ENCODE measurements at regions not wholly inside any gene's neighbourhood (a gene's known extent, or its start where the extent isn't known, plus 50 kb on each side); places are given as distances from the start of the nearest gene placed in this dataset.

DNA sequence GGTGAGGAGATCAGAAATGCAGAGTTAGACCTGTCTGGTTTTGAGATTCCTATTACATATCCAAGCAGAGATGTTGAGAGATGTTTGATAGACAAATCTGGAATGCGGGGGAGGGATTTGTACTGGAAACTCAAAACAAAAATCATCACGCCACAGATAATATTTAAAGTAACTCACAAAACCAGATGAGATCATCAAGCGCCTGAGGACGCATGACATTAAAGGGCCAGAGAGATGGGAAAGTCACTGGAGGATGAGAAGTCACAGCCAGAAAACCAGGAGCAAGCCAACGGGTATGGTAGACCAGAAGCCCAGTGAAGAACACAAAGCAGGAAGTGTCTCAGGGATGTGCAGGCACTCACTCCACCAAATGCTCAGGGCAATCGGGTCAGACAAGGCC lies 87.7 kb downstream of the DLL1 start:
- Histone ChIP-seq H3K27ac (0 out of 2 replicates have a peak overlapping the region, but pooled peaks have one; percentile 4), H3K4me3 (ENCODE audit: low read depth, low read length) (no peak overlapping the region), H3K9me3 (ENCODE audit: severe bottlenecking) (no peaks in the 10 kb centered on the region), H3K36me3 (no peaks in the 10 kb centered on the region), H3K27me3 (ENCODE audit: insufficient read depth, low read depth, severe bottlenecking) (no peaks in the 10 kb centered on the region)
- DNase-seq: no peak
- TF ChIP-seq, protein P1, sequence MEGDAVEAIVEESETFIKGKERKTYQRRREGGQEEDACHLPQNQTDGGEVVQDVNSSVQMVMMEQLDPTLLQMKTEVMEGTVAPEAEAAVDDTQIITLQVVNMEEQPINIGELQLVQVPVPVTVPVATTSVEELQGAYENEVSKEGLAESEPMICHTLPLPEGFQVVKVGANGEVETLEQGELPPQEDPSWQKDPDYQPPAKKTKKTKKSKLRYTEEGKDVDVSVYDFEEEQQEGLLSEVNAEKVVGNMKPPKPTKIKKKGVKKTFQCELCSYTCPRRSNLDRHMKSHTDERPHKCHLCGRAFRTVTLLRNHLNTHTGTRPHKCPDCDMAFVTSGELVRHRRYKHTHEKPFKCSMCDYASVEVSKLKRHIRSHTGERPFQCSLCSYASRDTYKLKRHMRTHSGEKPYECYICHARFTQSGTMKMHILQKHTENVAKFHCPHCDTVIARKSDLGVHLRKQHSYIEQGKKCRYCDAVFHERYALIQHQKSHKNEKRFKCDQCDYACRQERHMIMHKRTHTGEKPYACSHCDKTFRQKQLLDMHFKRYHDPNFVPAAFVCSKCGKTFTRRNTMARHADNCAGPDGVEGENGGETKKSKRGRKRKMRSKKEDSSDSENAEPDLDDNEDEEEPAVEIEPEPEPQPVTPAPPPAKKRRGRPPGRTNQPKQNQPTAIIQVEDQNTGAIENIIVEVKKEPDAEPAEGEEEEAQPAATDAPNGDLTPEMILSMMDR (IDR thresholded peaks at IDR 0.05; ENCODE audit: low read depth, low read length): no peak

DNA sequence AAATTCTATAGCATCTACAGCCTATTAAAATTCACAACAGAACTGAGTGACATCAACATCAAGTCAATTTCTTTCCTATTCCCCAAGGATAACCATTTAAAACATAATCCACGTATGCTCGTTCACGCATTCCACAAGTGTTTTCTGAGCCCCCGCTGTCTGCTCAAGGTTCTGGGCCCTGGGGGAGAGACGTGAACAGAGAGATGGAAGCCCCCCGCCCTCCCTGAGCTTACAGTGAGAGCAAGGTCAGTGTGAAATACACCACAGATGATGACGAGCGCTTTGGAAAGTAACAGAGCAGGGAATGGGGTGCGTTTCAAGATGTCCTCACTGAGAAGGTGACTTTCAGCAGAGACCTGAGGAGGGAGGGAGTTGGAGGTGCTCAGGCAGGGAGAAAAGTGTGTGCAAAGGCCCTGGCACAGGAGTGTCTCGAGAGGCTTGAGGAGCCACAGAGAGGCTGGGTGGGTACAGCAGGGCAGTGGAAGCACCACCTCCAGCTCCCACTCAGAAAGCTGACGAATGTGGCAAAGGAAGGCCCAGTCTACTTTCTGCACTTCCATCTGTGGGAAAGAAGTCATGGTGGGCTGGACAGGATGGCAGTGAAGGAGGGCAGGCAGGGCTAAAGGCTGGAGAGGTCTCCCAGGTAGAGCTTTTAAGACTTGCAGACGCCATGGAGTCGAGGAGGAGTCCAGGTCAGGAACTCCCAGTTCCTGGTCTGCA lies 88.3 kb downstream of the DLL1 start:
- Histone ChIP-seq H3K27ac (0 out of 2 replicates have a peak overlapping the region, but pooled peaks have one; percentile 4), H3K36me3 (no peaks in the 10 kb centered on the region), H3K9me3 (ENCODE audit: severe bottlenecking) (no peaks in the 10 kb centered on the region), H3K27me3 (ENCODE audit: insufficient read depth, low read depth, severe bottlenecking) (no peaks in the 10 kb centered on the region), H3K4me3 (ENCODE audit: low read depth, low read length) (no peak overlapping the region)
- TF ChIP-seq, protein P1 (IDR thresholded peaks at IDR 0.05; ENCODE audit: low read depth, low read length): no peak
- peak; percentile 41 for DNase-seq

DNA sequence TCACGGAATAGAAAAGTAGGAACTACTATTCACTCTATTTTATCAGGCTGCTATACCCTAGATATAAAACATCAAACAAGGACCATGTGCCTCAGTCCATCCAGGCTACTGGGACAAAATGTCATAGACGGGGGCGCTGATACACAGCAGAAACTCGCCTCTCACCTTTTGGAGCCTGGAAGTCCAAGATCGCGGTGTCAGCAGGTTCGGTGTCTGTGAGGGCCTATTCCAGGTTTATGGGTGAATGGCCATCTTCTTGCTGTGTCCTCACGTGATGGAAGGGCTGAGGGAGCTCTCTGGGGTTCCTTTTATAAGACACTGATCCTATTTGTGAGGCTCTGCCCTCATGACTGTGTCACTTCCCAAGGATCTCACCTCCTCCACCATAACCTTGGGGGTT lies 89.5 kb downstream of the DLL1 start:
- H3K9me3 ChIP-seq (ENCODE audit: severe bottlenecking): no peaks in the 10 kb centered on the region
- TF ChIP-seq, protein P1 (IDR thresholded peaks at IDR 0.05; ENCODE audit: low read depth, low read length): no peak
- H3K4me3 ChIP-seq (ENCODE audit: low read depth, low read length): no peak overlapping the region

GRCh38 chr6:170200458-170200891 lies 90.4 kb downstream of the DLL1 start:
- no peaks in the 10 kb centered on the region for H3K27me3 ChIP-seq (ENCODE audit: insufficient read depth, low read depth, severe bottlenecking)
- no peak for DNase-seq

More for the DNA sequence above, 89.5 kb downstream of the DLL1 start:
- no peaks in the 10 kb centered on the region for H3K27me3 ChIP-seq (ENCODE audit: insufficient read depth, low read depth, severe bottlenecking)
- no peak overlapping the region for H3K27ac ChIP-seq
- H3K36me3 ChIP-seq: no peaks in the 10 kb centered on the region
- no peak for DNase-seq

DNA sequence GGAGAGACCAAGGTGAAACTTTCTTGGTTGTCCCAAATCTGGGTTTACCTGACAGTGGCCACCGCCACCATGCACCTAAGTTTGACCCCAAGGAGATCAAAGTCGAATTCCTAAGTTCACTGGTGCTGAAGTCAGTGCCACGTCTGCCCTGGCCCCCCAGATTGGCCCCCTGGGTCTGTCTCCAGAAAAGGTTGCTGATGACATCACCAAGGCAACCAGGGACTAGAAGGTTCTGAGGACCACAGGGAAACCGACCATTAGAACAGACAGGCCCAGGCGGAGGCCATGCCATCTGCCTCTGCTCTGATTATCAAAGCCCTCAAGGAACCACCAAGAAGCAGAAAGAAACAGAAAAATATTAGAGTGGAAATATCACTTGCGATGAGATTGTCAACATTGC lies 91.2 kb downstream of the DLL1 start:
- no peak for DNase-seq
- Histone ChIP-seq H3K27ac (no peak overlapping the region), H3K4me3 (ENCODE audit: low read depth, low read length) (no peak overlapping the region), H3K9me3 (ENCODE audit: severe bottlenecking) (peaks cover 2% of the 10 kb centered on the region), H3K36me3 (no peaks in the 10 kb centered on the region), H3K27me3 (ENCODE audit: insufficient read depth, low read depth, severe bottlenecking) (no peaks in the 10 kb centered on the region)
- TF ChIP-seq, protein P1 (IDR thresholded peaks at IDR 0.05; ENCODE audit: low read depth, low read length): no peak

More at GRCh38 chr6:170200458-170200891, 90.4 kb downstream of the DLL1 start:
- Histone ChIP-seq H3K27ac (no peak overlapping the region), H3K9me3 (ENCODE audit: severe bottlenecking) (peaks cover 1% of the 10 kb centered on the region), H3K36me3 (no peaks in the 10 kb centered on the region), H3K4me3 (ENCODE audit: low read depth, low read length) (no peak overlapping the region)
- TF ChIP-seq, protein P1 (IDR thresholded peaks at IDR 0.05; ENCODE audit: low read depth, low read length): no peak
